NCI-H1930 (cell line): ENCODE measurements at regions not wholly inside any gene's neighbourhood (a gene's known extent, or its start where the extent isn't known, plus 50 kb on each side); places are given as distances from the start of the nearest gene placed in this dataset.

Experiments used
- DNase-seq, 2 experiments: peaks; one replicate each; lab custom pipeline; 2025; lab: John Stamatoyannopoulos, UW

- no peak for DNase-seq
Observed at GRCh38 chr1:4312024-4312423, 342.4 kb upstream of the AJAP1 start.

DNA sequence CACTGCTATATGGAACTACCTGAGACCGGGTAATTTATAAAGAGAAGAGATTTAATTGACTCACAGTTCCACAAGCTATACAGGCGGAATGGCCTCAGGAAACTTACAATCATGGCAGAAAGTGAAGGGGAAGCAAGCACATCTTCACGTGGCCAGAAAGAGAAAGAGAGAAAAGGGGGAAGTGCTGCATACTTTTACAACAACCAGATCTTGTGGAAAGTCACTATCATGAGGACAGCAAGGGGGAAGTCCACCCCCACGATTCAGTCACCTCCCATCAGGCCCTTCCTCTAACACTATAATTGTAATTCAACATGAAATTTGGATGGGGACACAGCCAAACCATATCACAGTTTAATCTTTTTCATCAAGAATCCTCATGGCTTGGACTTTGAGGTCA is 339.2 kb upstream of the AJAP1 start:
- no peak for DNase-seq

DNA sequence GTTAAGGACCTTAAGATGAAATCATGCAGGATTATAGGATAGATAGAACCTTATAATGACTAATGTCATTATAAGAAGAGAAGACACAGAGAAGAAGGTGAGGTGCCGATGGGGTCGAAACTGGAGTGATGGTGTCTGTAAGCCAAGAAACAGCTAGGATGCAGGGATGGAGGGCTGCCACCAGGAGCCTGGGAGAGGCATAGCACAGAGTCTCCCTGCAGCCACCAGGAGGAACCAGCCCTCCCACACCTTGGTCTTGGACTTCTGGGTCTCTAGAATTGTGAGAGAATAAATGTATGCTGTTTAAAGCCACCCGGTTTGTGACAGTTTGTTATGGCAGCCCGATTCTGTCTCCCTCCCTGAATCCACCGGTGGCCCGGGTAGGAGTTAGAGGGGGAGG is 337.2 kb upstream of the AJAP1 start:
- no peak for DNase-seq

DNA sequence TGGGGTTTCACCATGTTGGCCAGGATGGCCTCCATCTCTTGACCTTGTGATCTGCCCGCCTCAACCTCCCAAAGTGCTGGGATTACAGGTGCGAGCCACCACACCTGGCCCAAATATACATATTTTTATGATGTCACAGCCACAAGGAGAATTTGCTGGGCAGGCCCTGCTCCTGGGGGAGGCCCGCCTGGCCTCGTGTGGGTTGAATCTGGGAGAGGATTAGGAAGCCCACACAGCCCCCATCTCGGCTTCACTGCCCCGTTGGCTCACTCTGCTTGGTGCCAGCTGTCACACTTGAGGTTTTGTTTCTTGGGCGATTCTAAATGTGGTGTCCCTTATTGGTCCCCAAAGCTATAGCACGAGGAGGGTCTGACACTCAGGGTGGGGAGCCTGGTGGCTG is 335.7 kb upstream of the AJAP1 start:
- DNase-seq = no peak

GRCh38 chr1:4319496-4319895 is 334.9 kb upstream of the AJAP1 start:
- no peak for DNase-seq

DNA sequence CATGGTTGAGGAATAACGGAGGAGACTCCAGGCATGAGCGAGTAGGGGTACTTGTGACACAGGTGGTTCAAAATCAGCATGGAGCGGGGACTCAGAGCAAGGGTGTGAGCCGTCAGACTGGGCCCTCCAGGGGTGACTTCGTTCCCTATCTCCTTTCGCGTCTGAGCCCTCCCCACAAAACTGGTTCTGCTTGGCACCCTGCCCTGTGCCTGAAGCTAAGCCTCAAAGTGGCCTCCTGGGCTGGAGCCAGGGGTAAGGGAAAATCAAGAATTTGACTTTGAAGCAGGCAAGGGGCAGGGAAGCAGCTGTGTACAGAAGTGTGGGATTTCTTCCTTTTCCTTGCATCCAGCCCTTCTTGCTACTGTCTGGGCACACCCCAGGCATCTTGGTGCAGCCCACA is 331.5 kb upstream of the AJAP1 start:
- no peak for DNase-seq

GRCh38 chr1:4323309-4323708 is 331.1 kb upstream of the AJAP1 start:
- DNase-seq = no peak

- no peak for DNase-seq
Observed at GRCh38 chr1:4324525-4324924, 329.9 kb upstream of the AJAP1 start.

DNA sequence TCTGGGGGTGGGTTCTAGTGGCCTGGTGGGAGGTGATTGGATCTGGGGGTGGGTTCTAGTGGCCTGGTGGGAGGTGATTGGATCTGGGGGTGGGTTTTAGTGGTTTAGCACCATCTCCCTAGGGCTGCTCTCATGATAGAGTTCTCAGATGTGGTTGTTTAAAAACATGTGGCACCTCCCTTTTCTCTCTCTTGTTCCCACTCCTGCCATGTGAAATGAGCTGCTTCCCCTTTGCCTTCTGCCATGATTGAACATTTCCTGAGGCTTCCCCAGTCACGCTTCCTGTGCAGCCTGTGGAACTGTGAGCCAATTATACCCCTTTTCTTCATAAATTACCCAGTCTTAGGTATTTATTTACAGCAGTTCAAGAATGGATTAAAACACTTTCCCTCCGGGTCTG is 327.3 kb upstream of the AJAP1 start:
- DNase-seq = no peak

GRCh38 chr1:4328402-4329071 is 325.9 kb upstream of the AJAP1 start:
- DNase-seq = no peak

DNA sequence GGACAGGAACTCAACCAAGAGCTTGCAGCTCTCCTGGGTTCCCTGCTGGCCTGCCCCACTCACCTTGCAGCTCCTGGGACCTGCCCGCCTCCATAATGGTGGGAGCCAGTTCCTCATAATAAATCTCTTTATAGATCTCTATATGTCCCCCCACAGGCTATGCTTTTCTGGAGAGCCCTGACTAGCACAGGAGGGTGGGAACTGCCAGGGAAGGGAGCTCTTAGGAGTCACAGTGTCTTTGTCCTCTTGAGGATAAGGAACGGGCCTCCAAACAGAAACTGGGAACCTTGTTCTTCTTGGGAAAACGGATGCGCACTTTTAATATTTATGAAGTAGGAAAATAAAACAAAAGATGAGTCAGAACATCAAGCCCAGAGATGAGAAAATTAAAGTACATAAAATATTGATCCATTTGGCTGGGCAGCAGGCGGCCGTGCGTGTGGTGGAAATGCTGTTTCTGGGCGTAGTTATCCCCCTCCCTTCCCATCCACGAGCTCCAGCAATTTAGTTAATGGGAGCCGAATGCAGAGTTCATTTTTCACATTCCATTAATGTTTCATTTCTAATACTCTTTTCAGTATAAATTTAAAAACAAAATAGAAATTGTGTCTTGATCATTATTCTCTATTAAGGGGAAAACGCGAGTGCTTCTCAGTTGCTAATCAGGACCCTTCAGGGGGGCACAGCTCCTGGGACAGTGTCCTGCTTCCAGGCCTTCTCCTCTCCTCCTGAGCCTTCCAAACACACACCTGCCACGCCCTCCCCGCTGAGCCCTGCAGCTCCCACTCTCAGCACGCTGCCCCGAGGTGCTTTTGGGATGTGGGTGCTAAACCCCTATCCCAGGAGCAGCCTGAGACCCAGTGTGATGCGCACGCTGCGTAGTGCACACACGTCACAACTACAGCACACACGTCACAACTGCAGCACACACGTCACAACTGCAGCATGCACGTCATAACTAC is 323.3 kb upstream of the AJAP1 start:
- DNase-seq = no peak

DNA sequence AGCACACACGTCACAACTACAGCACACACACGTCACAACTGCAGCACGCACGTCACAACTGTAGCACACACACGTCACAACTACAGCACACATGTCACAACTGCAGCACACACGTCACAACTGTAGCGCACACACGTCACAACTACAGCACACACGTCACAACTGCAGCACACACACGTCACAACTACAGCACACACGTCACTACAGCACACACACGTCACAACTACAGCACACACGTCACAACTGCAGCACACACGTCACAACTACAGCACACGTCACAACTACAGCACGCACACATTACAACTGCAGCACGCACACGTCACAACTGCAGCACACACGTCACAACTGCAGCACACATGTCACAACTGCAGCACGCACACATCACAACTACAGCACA is 322.6 kb upstream of the AJAP1 start:
- no peak for DNase-seq

DNA sequence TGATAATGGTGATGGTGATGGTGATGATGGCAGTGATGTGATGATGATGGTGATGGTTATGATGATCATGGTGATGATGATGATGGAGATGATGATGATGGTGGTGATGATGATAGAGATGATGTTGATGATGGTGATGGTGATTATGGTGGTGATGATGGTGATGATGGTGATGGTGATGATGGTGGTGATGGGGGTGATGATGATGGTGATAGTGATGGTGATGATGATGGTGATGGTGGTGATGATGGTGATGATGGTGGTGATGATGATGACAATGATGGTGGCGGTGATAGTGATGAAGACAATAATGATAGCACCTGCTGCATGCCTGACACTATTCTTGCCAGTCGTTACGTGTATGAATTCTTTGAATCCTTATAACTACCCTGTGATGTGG is 317.9 kb upstream of the AJAP1 start:
- DNase-seq = no peak

GRCh38 chr1:4341421-4341820 is 313.0 kb upstream of the AJAP1 start:
- no peak for DNase-seq

GRCh38 chr1:4344065-4344732 is 310.2 kb upstream of the AJAP1 start:
- DNase-seq = no peak

GRCh38 chr1:4345094-4345493 is 309.3 kb upstream of the AJAP1 start:
- no peak for DNase-seq

DNA sequence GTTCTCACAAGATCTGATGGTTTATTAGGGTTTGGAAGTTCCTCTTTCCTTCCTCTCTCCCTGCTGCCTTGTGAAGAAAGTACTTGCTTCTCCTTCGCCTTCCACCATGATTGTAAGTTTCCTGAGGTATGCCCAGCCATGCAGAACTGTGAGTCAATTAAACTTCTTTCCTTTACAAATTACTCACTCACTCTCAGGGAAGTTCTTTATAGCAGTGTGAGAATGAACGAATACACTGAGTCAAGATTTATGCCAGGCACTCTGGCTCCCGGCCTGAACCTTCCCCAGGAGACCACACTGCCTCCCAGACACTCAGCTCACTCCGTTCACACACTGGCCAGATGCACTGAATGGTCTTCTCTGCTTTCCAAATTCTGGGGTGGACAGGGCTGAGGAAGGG is 308.3 kb upstream of the AJAP1 start:
- no peak for DNase-seq

DNA sequence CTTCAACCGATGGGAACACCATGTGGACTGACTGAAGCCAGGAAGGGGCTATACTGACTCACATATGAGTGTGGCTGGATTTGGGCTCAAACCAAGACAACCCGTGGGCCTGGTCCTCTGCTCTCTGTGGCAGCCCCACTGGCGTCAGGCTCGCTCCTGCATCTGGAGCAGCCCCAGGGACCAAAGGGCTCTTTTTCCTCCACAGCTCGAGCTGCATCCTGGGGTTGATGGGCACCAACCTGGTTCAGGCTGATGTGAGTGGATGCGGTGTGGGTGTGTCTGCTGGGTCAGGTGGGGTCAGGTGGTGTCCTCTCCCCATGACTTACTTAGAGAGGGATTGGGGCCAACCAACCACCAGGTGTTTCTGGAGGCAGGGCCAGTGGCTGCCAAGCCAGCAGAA is 303.0 kb upstream of the AJAP1 start:
- DNase-seq = no peak

- DNase-seq = no peak
Observed at GRCh38 chr1:4353090-4353856, 301.1 kb upstream of the AJAP1 start.

DNA sequence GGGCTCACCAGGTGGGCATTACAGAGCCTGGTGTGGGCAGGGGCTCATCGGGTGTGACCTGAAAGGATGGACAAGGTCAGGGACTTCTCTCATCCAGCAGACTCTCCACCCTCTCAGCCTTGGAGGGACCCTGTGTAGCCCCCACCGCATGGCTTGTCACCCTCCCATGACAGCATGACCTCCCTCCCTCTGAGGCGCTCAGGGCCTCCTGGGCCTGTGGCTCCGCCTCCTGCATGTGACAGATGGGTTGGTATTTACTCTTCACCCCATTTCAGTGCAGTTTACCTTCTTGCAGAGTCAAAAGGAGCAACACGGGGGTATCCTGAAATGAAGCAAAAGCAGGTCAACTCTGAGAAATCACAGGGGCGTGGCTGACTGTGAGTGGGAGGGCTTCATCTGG is 298.6 kb upstream of the AJAP1 start:
- DNase-seq = no peak

- DNase-seq = no peak
Observed at GRCh38 chr1:4362314-4363044, 291.9 kb upstream of the AJAP1 start.
